Mesodermal cell (in vitro differentiated cells): ENCODE measurements at regions not wholly inside any gene's neighbourhood (a gene's known extent, or its start where the extent isn't known, plus 50 kb on each side); places are given as distances from the start of the nearest gene placed in this dataset.

Experiments
- H3K27ac ChIP-seq: 2 replicates; pipeline ENCODE4 v1.7.0; 2013; ENCODE audit warnings: mild to moderate bottlenecking, low read depth, low read length, moderate library complexity; ENCODE audit not compliant: severe bottlenecking
- H3K36me3 ChIP-seq: 2 replicates; pipeline ENCODE4 v1.7.1; 2013; ENCODE audit warnings: mild to moderate bottlenecking, low read length, moderate library complexity; ENCODE audit not compliant: control insufficient read depth, insufficient read depth
- H3K4me1 ChIP-seq: one replicate; pipeline ENCODE4 v1.7.1; 2013; ENCODE audit warnings: mild to moderate bottlenecking, low read length; ENCODE audit not compliant: insufficient read depth, control insufficient read depth, poor library complexity, severe bottlenecking
- H3K4me3 ChIP-seq: 2 replicates; pipeline ENCODE4 v1.7.0; 2013; ENCODE audit warnings: low read length, control low read depth, mild to moderate bottlenecking; ENCODE audit not compliant: insufficient read depth, poor library complexity, severe bottlenecking; ENCODE audit errors: extremely low read depth
- H3K9me3 ChIP-seq: 2 replicates; pipeline ENCODE4 v1.7.1; 2013; ENCODE audit warnings: mild to moderate bottlenecking, low read length, moderate library complexity; ENCODE audit not compliant: control insufficient read depth
- WGBS, 2 experiments: methylation state at CpG; one replicate each; pipeline ENCODE4 v1.1.5; 2013; ENCODE audit warnings: missing lambda C conversion rate in 2 of 2; ENCODE audit not compliant: insufficient coverage in 2 of 2; 5-methylcytosine and 5-hydroxymethylcytosine counted together

DNA sequence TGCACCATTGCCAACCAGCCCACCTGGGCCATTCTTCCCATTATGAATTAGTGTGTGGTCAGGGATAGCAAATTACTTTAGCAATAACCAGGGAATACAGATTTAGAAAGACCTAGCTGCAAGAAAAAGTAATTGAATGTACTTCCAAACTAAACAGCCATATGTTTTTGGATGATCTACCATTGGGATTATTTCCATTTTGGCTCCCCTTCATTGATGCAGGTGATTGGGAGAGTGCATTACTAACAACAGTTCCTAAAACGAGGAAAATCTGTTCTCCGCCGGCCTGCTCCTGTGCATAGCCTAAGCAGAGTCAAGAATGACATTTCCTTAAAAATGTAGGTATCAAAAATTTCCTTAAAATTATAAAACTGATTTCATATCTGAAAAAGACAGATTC, 58.5 kb downstream of the MAIP1 start:
- Histone ChIP-seq H3K9me3 (no peaks in the 10 kb centered on the region), H3K4me1 (no peaks in the 10 kb centered on the region), H3K4me3 (no peak overlapping the region), H3K36me3 (no peaks in the 10 kb centered on the region), H3K27ac (no peak overlapping the region)
- 100% methylated on average over 1 of the region's 3 CpGs; no CpG with 5 or more reads in 1 of the 2 experiments for WGBS, 2 experiments

DNA sequence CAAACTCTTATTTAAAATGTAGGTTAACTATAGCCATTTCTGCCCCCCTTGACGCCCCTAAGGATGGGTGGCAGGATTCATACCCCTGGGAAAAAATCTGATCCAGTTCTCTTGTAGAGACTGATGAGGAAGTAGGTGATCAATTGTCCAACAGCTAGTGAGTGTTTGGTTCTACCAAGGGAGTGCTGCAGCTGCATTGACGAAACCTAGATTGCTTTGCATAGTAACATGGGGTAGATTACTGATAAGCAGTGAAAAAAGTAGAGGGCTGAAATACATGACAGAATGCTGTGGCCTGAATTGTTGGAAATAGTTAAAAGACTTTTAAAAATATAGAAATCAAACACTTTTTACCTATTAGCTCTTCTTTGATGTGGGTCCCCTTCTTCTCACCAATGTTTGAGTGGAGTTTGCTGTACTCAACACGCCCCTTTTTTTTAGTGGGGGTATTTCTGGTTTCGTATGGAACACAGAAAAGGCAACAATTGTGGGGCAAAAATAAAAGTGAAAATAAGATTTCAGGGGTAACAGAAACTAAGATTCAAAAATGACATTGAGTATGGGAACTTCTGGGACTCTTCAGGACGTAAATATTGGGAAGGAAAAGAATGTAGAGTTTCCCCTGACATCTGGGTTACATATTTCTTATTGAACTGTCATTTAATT, 66.2 kb downstream of the MAIP1 start:
- H3K27ac ChIP-seq: no peak overlapping the region
- no peaks in the 10 kb centered on the region for H3K36me3 ChIP-seq
- WGBS, 2 experiments: 80 to 100% methylated on average over 3 to 5 of the region's 5 CpGs
- no peaks in the 10 kb centered on the region for H3K4me1 ChIP-seq
- no peaks in the 10 kb centered on the region for H3K9me3 ChIP-seq
- H3K4me3 ChIP-seq: no peak overlapping the region

DNA sequence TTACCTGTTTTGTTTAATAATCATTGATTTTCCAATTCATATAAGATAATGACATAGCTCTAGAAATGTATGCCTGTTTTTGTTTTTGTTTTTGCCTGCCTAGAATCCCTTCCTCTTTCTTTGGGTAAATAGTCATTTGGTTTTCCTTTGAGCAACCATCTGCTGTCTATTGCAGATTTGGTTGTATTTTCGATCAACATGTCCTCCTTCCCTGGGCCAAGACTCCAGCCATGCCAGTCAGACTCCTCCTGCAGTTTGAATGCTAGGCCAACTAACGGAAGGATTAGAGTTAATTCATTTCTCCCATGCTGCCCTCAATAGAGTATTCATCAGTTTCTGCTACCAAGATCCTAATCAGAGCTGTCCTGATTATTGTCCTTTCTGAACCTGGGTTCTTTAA, 67.1 kb downstream of the MAIP1 start:
- H3K27ac ChIP-seq: no peak overlapping the region
- no peaks in the 10 kb centered on the region for H3K9me3 ChIP-seq
- no peaks in the 10 kb centered on the region for H3K36me3 ChIP-seq
- no peak overlapping the region for H3K4me3 ChIP-seq
- H3K4me1 ChIP-seq: no peaks in the 10 kb centered on the region
- WGBS, 2 experiments: 80 to 88% methylated on average over 2 of the region's 2 CpGs

DNA sequence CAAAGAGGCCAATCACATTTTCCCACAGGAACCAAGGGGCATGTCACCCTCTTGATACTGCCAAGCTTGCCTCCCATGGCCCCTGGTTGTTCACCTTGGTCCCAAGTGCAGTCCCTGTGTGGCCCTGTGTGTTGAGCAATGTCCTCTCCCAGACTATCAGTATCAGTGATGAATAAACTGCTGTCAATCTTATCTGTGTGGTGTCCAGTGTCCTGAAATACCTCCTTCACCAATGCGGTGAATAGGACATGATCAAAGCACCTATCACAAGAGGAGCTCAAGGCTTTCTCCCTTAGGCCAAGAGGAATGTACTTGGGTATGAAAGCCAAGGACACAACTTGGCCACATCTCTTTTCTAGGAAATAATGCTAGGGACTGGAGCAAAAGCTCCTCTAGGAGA, 68.2 kb downstream of the MAIP1 start:
- Histone ChIP-seq H3K4me1 (no peaks in the 10 kb centered on the region), H3K9me3 (no peaks in the 10 kb centered on the region), H3K36me3 (no peaks in the 10 kb centered on the region), H3K4me3 (no peak overlapping the region), H3K27ac (no peak overlapping the region)
- no CpG with 5 or more reads among the region's 1 CpG for WGBS, 2 experiments

DNA sequence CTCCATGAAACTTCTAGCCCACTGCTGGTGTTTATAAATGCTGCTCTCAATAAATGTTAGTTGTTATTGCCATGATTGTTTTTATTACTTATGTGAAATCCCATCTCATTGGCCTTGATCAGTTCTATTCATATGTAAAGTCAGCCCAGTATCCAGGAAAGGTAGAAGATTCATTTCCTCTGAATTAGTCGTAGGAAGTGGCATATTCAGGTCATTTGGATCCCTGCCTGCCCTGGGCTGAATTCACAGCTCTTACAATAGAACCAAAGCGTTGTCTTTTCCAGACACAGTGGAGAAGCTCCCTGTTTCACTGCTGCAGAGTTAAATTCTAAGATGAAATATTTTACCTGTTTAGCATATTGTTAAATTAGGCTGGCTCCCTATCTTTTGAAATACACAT, 70.3 kb downstream of the MAIP1 start:
- WGBS, 2 experiments: 71% methylated on average over 1 of the region's 2 CpGs; no CpG with 5 or more reads in 1 of the 2 experiments

DNA sequence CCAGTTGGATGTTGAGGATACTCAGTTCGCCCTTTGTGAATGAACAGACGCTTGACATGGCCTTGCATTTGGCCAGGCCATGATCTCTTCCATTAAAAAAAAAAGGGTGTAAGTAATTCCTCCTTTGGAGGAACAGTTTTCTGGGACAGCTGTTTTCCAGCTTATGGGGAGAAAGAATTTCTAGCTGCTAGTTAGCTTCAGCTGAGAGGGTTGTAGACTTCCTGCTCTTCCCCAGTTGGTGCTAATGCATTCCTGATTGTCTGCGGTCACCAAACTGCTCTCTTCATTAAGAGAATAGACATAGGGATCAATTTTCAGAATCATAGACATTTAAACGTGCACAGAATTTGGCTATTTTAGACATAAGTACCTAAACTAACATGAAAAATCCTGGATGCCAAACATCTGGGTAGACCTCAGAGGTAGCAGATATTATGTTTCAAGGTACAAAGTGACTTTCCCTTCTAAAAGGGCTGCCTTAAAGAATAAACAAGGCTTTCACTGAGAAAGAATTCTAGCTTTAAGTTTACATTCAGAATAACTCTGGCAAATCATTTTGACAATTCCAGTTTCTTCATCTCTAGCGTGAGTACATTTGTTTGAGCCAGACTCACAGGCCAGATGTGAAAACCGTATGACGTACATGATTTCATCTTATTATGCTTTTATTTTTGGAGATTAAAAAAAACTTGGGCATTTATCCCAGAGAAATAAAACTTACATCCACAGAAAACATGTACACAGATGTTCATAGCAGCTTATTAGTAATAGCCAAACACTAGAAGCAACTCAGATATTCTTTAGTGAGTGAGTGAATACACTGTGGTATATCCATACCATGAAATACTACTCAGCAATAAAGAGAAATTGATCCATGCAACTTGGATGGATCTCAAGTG, 71.2 kb downstream of the MAIP1 start:
- 95 to 100% methylated on average over 2 to 4 of the region's 7 CpGs for WGBS, 2 experiments
- Histone ChIP-seq H3K36me3 (no peaks in the 10 kb centered on the region), H3K9me3 (no peaks in the 10 kb centered on the region), H3K27ac (no peak overlapping the region), H3K4me1 (no peaks in the 10 kb centered on the region), H3K4me3 (no peak overlapping the region)

More for the DNA sequence above, 70.3 kb downstream of the MAIP1 start:
- Histone ChIP-seq H3K4me3 (no peak overlapping the region), H3K36me3 (no peaks in the 10 kb centered on the region), H3K9me3 (no peaks in the 10 kb centered on the region), H3K27ac (no peak overlapping the region), H3K4me1 (no peaks in the 10 kb centered on the region)

DNA sequence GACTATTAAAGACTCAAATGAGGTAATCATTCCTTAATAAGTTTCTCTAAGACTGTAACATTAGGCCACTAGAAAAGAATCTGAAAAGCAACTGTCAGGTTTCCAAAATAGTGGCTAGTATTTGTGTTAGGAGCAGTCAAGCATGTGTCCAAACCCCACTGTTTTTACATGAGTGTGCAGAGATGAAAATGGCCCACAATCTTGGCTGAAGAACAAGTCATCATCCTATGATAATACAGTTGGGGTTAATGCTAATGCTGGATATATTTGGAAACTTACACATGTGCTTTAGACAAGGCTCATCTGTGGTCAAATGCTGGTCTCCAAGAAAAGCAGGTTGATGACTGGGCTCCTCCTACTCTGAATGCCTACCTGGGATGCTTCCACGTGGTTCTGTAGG, 73.6 kb downstream of the MAIP1 start:
- no peak overlapping the region for H3K27ac ChIP-seq
- WGBS, 2 experiments: no CpG with 5 or more reads among the region's 1 CpG

DNA sequence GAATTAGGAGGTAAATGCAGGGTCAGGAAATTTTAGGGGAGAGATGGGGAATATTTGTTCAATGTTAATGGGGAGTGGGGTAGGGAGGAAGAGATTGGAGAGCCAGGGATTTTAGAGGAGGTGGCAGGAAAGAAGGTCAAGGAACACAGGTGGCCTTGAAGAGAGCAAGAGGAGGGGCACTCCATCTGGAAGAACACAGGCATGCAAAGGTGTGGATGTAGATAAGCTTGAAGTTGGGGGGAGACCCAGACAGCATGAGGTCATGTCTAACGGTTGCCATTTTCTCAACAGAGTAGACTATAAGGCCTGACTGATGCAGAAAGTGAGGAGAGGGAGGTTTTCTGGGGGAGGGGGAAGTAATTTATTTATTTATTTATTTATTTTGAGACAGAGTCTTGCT, 77.5 kb downstream of the MAIP1 start:
- no peaks in the 10 kb centered on the region for H3K4me1 ChIP-seq
- H3K36me3 ChIP-seq: no peaks in the 10 kb centered on the region
- no peak overlapping the region for H3K27ac ChIP-seq
- H3K4me3 ChIP-seq: no peak overlapping the region
- no peaks in the 10 kb centered on the region for H3K9me3 ChIP-seq
- WGBS, 2 experiments: 89 to 100% methylated on average over 1 of the region's 1 CpG

More for the DNA sequence above, 73.6 kb downstream of the MAIP1 start:
- H3K4me3 ChIP-seq: no peak overlapping the region
- no peaks in the 10 kb centered on the region for H3K9me3 ChIP-seq
- no peaks in the 10 kb centered on the region for H3K4me1 ChIP-seq
- no peaks in the 10 kb centered on the region for H3K36me3 ChIP-seq

DNA sequence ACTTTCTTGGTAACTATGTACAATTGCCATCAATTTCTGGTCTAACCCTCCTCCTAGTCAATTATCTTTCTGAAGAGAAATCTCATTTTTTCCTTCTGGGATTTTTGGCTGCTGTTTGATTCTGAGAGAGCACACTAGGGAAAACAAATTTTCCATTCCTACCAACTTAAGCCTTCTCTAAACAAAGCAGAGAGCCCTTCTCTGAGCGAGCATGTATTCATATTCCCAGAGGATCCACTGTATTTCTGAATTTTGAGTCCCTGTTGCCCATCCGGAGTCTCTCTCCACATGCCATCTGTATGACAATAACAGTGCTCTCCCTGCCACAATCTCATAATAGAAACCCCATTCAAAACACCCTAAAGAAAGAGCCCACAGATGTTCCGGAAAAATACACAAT, 78.5 kb downstream of the MAIP1 start:
- Histone ChIP-seq H3K9me3 (no peaks in the 10 kb centered on the region), H3K36me3 (no peaks in the 10 kb centered on the region), H3K4me3 (no peak overlapping the region), H3K4me1 (no peaks in the 10 kb centered on the region), H3K27ac (no peak overlapping the region)
- 91 to 94% methylated on average over 2 to 3 of the region's 3 CpGs for WGBS, 2 experiments

DNA sequence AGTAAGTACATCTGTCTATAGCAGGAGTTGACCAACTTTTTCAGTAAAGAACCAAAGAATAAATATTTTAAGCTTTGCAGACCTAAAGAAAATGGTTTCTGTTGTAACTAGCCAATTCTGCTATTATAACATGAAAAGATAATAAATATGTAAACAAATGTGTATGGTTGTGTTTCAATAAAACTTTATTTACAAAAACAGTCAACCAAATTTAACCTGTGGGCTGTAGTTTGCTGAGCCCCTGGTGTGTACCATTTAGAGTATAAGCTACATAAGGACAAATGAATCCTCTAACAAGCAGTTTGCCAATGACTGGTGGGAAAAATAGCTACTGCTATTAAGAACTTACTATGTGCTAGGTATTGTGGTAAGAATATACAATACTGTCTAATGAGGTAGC, 79.4 kb downstream of the MAIP1 start:
- Histone ChIP-seq H3K27ac (no peak overlapping the region), H3K4me1 (no peaks in the 10 kb centered on the region), H3K36me3 (no peaks in the 10 kb centered on the region), H3K9me3 (no peaks in the 10 kb centered on the region), H3K4me3 (no peak overlapping the region)
